ENCODE measurements at regions not wholly inside any gene's neighbourhood (a gene's known extent, or its start where the extent isn't known, plus 50 kb on each side); places are given as distances from the start of the nearest gene placed in this dataset.

DNA sequence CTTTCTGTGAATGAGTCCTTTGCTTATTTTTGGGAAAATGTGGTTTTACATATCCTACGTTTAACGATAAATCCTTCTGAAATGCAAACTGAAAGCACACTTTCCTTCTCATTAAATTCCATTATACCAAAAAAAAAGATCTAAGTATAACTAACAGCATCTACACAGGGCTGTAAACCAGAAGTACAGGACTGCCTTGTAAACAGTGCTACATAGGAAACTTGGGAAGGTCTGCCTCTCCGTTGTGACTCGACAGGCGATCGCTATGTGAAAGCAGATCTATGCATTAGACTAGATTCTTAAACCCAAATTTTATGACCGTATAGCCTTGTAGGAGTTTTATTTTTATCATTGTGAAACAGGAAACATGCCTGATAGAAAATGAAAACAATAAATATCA, 690.5 kb downstream of the ARHGAP15 start:
- Histone ChIP-seq H3K4me3 (ENCODE audit: low read depth in 1 of 3, low read length in 3 of 3) (no peak overlapping the region), H3K27ac (ENCODE audit: low read depth in 1 of 2, low read length in 2 of 2) (no peak overlapping the region), H3K4me1 (ENCODE audit: control insufficient read depth in 4 of 4, insufficient read depth in 4 of 4, low read length in 3 of 4) (no peaks in the 10 kb centered on the region), H3K9me3 (ENCODE audit: control insufficient read depth in 4 of 4, low read length in 3 of 4) (no peaks in the 10 kb centered on the region), H3K9ac (ENCODE audit: low read depth in 1 of 2, low read length in 2 of 2) (no peak overlapping the region), H3K27me3 (ENCODE audit: control insufficient read depth in 4 of 4, insufficient read depth in 4 of 4, low read length in 3 of 4) (peaks cover 0 to 5% (median 0%) of the 10 kb centered on the region in 4 donors), H3K36me3 (ENCODE audit: control insufficient read depth in 4 of 4, insufficient read depth in 3 of 4, low read depth in 1 of 4, low read length in 3 of 4) (no peaks in the 10 kb centered on the region)
- no peak for DNase-seq (ENCODE audit: low spot score)
- TF ChIP-seq JUND (IDR thresholded peaks at IDR 0.05) (no peak), SP1 (IDR thresholded peaks at IDR 0.05) (no peak), FOXA1 (IDR thresholded peaks at IDR 0.05) (no peak), RXRA (IDR thresholded peaks at IDR 0.05) (no peak), GABPA (IDR thresholded peaks at IDR 0.05 in 1 of 2, conservative IDR thresholded peaks at IDR 0.05 in 1 of 2) (no peak), YY1 (IDR thresholded peaks at IDR 0.05) (no peak), HNF4G (IDR thresholded peaks at IDR 0.05) (no peak), EGR1 (IDR thresholded peaks at IDR 0.05; ENCODE audit: low read depth in 2 of 2) (no peak), NR2F2 (IDR thresholded peaks at IDR 0.05) (no peak), RAD21 (IDR thresholded peaks at IDR 0.05) (no peak), HNF4A (conservative IDR thresholded peaks at IDR 0.05) (no peak), TAF1 (conservative IDR thresholded peaks at IDR 0.05) (no peak), FOXA2 (IDR thresholded peaks at IDR 0.05) (no peak)
- TF ChIP-seq, protein P1, sequence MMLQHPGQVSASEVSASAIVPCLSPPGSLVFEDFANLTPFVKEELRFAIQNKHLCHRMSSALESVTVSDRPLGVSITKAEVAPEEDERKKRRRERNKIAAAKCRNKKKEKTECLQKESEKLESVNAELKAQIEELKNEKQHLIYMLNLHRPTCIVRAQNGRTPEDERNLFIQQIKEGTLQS (IDR thresholded peaks at IDR 0.05), result no peak
- TF ChIP-seq, protein P2, sequence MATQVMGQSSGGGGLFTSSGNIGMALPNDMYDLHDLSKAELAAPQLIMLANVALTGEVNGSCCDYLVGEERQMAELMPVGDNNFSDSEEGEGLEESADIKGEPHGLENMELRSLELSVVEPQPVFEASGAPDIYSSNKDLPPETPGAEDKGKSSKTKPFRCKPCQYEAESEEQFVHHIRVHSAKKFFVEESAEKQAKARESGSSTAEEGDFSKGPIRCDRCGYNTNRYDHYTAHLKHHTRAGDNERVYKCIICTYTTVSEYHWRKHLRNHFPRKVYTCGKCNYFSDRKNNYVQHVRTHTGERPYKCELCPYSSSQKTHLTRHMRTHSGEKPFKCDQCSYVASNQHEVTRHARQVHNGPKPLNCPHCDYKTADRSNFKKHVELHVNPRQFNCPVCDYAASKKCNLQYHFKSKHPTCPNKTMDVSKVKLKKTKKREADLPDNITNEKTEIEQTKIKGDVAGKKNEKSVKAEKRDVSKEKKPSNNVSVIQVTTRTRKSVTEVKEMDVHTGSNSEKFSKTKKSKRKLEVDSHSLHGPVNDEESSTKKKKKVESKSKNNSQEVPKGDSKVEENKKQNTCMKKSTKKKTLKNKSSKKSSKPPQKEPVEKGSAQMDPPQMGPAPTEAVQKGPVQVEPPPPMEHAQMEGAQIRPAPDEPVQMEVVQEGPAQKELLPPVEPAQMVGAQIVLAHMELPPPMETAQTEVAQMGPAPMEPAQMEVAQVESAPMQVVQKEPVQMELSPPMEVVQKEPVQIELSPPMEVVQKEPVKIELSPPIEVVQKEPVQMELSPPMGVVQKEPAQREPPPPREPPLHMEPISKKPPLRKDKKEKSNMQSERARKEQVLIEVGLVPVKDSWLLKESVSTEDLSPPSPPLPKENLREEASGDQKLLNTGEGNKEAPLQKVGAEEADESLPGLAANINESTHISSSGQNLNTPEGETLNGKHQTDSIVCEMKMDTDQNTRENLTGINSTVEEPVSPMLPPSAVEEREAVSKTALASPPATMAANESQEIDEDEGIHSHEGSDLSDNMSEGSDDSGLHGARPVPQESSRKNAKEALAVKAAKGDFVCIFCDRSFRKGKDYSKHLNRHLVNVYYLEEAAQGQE (IDR thresholded peaks at IDR 0.05), result no peak
- TF ChIP-seq, protein P3, sequence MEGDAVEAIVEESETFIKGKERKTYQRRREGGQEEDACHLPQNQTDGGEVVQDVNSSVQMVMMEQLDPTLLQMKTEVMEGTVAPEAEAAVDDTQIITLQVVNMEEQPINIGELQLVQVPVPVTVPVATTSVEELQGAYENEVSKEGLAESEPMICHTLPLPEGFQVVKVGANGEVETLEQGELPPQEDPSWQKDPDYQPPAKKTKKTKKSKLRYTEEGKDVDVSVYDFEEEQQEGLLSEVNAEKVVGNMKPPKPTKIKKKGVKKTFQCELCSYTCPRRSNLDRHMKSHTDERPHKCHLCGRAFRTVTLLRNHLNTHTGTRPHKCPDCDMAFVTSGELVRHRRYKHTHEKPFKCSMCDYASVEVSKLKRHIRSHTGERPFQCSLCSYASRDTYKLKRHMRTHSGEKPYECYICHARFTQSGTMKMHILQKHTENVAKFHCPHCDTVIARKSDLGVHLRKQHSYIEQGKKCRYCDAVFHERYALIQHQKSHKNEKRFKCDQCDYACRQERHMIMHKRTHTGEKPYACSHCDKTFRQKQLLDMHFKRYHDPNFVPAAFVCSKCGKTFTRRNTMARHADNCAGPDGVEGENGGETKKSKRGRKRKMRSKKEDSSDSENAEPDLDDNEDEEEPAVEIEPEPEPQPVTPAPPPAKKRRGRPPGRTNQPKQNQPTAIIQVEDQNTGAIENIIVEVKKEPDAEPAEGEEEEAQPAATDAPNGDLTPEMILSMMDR (IDR thresholded peaks at IDR 0.05; ENCODE audit: low read depth, low read length, missing input control), result no peak
- TF ChIP-seq, protein P4, sequence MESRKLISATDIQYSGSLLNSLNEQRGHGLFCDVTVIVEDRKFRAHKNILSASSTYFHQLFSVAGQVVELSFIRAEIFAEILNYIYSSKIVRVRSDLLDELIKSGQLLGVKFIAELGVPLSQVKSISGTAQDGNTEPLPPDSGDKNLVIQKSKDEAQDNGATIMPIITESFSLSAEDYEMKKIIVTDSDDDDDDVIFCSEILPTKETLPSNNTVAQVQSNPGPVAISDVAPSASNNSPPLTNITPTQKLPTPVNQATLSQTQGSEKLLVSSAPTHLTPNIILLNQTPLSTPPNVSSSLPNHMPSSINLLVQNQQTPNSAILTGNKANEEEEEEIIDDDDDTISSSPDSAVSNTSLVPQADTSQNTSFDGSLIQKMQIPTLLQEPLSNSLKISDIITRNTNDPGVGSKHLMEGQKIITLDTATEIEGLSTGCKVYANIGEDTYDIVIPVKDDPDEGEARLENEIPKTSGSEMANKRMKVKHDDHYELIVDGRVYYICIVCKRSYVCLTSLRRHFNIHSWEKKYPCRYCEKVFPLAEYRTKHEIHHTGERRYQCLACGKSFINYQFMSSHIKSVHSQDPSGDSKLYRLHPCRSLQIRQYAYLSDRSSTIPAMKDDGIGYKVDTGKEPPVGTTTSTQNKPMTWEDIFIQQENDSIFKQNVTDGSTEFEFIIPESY (IDR thresholded peaks at IDR 0.05), result no peak
- TF ChIP-seq, protein P5, sequence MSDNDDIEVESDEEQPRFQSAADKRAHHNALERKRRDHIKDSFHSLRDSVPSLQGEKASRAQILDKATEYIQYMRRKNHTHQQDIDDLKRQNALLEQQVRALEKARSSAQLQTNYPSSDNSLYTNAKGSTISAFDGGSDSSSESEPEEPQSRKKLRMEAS (IDR thresholded peaks at IDR 0.05), result no peak
- WGBS, result 81% methylated on average over 7 of the region's 7 CpGs
